ENCODE measurements at regions not wholly inside any gene's neighbourhood (a gene's known extent, or its start where the extent isn't known, plus 50 kb on each side); places are given as distances from the start of the nearest gene placed in this dataset.

DNA sequence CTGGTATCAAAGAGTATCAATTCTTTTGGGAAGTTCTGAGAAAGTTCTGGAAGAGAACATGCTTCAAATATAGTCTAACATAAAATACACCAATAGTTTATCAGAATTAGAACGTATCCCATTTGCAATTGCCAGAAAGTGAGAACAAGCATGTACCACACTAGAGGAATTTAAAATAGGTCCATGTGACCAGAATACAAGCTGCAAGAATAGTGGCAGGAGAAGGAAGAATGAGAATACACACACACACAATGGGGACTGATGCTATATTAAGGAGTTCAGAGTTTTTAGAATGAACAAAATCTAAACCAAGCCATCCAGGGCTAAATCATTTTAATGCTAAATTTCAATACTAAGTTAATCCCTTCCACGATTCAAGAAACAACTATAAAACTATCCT is 99.1 kb upstream of the TMEM168 start:
- TF ChIP-seq POLR2AphosphoS5 (IDR thresholded peaks at IDR 0.05; ENCODE audit: low read depth, low read length) (no peak), POLR2A (IDR thresholded peaks at IDR 0.05; ENCODE audit: low read depth, low read length) (no peak), TAF1 (IDR thresholded peaks at IDR 0.05; ENCODE audit: borderline replicate concordance, low read depth, low read length) (no peak)
